ENCODE measurements at regions not wholly inside any gene's neighbourhood (a gene's known extent, or its start where the extent isn't known, plus 50 kb on each side); places are given as distances from the start of the nearest gene placed in this dataset.

DNA sequence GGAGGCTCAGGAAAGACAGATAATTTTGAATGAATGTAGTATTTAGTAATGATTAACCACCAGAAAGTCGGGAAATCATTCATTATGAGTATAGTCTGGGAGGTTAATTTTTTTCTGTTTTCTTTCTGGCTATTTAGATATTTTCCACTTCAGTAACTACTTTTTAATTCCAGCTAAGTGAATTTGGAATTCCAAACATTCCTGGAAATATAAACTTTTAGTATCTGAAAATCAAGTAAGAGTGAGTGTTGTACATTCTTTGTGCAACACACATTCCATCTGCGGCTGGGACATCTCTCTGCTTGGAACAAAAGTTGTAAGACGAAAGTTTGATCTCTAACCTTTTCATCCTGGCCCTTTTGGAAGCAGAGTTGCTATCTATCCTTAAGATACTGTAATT lies 275.7 kb upstream of the SPRED2 start:
- CTCF ChIA-PET = no interaction called here
- Mint-ChIP-seq H3K36me3 (no peaks in the 10 kb centered on the region), H3K4me3 (no peak overlapping the region), H3K4me1 (no peaks in the 10 kb centered on the region), H3K9me3 (no peaks in the 10 kb centered on the region), H3K27me3 (no peaks in the 10 kb centered on the region), H3K27ac (no peak overlapping the region)
- no peak for DNase-seq

GRCh38 chr2:65706411-65706810 lies 274.0 kb upstream of the SPRED2 start:
- Mint-ChIP-seq H3K27me3 (no peaks in the 10 kb centered on the region), H3K36me3 (no peaks in the 10 kb centered on the region), H3K27ac (no peak overlapping the region), H3K9me3 (no peaks in the 10 kb centered on the region), H3K4me3 (no peak overlapping the region), H3K4me1 (no peaks in the 10 kb centered on the region)
- no peak for DNase-seq
- CTCF ChIA-PET = no interaction called here

DNA sequence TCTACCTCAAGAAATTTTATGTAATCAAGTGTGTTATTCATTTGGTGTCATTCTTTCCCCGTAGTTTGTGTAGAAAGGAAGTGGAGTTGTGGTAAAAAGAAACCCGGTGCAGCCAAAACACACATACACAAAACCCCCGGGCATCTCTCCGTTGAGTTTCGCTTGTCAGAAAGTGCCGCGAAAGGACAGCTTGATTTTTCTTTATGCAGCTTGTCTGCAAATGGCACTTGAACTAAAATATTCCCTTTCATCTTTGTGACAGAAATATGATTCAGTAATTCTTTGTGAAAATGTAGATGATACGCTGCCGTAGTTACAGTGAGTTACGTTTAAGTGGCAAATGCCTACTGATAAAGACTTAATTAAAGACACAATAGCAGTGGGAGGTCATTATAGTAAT lies 268.8 kb upstream of the SPRED2 start:
- DNase-seq = no peak
- H3K4me3 Mint-ChIP-seq = no peak overlapping the region
- no peaks in the 10 kb centered on the region for H3K36me3 Mint-ChIP-seq
- H3K27ac Mint-ChIP-seq = no peak overlapping the region
- no peaks in the 10 kb centered on the region for H3K9me3 Mint-ChIP-seq
- no peaks in the 10 kb centered on the region for H3K4me1 Mint-ChIP-seq
- H3K27me3 Mint-ChIP-seq = no peaks in the 10 kb centered on the region
- CTCF ChIA-PET = interaction anchor here (0.6 kb wide), 1 partner anchor 61 kb away, joined by 3 read pairs; no protein-coding TSS in a partner anchor

DNA sequence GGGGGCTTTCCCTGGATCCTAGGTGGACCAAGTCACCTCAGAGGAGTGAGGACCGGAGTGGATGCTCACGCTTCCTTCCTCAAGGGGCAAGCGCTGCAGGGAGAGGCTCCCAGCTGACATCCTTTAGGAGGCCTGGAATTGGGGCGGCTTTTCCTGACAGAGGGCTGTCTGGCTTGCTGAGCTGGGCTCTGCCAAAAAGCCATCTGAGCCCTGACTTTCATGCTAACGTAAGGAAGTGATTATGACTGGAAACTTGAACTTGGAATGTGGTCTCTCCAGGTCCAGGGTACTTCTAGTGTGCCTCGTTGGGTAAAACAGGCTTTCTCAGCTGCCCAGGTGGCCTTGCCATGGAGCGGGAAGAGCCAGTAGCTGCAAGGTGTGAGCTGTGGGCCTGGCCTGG lies 268.3 kb upstream of the SPRED2 start:
- no peak for DNase-seq
- H3K9me3 Mint-ChIP-seq = no peaks in the 10 kb centered on the region
- H3K4me3 Mint-ChIP-seq = no peak overlapping the region
- H3K4me1 Mint-ChIP-seq = no peaks in the 10 kb centered on the region
- H3K36me3 Mint-ChIP-seq = no peaks in the 10 kb centered on the region
- CTCF ChIA-PET = interaction anchor here (0.6 kb wide), 1 partner anchor 60 kb away, joined by 3 read pairs; no protein-coding TSS in a partner anchor
- no peaks in the 10 kb centered on the region for H3K27me3 Mint-ChIP-seq
- H3K27ac Mint-ChIP-seq = no peak overlapping the region

DNA sequence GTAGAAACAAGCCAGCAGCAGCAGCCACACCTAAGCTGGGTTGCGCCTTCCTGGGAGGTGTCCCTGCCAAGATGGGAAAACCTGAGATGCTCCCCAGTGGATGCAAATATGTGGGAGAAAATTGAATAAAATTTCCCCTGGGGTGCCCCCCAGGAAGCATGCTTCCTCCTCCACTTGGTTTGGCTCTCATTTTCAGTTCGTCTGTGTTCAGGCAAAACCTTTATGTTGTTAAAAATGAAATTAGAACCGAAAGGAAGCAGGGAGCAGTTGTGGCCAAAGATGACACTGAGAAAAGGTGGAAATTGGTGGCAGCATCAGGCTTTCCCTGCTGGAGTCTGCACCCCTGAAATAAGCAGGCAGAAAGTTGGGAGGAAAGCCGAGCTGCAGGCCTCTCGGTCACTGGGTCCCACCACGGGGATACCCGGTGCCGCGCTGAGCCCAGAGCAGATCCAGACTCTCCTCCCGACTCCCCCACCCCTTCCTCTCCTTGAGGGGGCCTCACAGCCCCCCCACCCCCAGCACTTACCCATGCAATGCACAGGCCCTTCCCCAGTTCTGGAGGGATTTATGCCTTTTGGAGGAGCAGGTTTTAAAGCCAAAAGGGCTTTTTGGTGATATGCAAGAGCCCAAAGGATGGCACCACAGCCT lies 267.7 kb upstream of the SPRED2 start:
- CTCF ChIA-PET = no interaction called here

GRCh38 chr2:65691816-65692215 lies 259.4 kb upstream of the SPRED2 start:
- no peak overlapping the region for H3K27ac Mint-ChIP-seq
- H3K36me3 Mint-ChIP-seq = no peaks in the 10 kb centered on the region
- CTCF ChIA-PET = interaction anchor here (0.8 kb wide), 1 partner anchor 421 kb away, joined by 3 read pairs; no protein-coding TSS in a partner anchor
- DNase-seq = no peak
- H3K27me3 Mint-ChIP-seq = peaks cover 6% of the 10 kb centered on the region
- H3K4me3 Mint-ChIP-seq = no peak overlapping the region
- H3K4me1 Mint-ChIP-seq = no peaks in the 10 kb centered on the region
- no peaks in the 10 kb centered on the region for H3K9me3 Mint-ChIP-seq

More for the DNA sequence above, 267.7 kb upstream of the SPRED2 start:
- DNase-seq = no peak
- Mint-ChIP-seq H3K36me3 (no peaks in the 10 kb centered on the region), H3K4me1 (no peaks in the 10 kb centered on the region), H3K27me3 (no peaks in the 10 kb centered on the region), H3K9me3 (no peaks in the 10 kb centered on the region), H3K27ac (no peak overlapping the region), H3K4me3 (no peak overlapping the region)

DNA sequence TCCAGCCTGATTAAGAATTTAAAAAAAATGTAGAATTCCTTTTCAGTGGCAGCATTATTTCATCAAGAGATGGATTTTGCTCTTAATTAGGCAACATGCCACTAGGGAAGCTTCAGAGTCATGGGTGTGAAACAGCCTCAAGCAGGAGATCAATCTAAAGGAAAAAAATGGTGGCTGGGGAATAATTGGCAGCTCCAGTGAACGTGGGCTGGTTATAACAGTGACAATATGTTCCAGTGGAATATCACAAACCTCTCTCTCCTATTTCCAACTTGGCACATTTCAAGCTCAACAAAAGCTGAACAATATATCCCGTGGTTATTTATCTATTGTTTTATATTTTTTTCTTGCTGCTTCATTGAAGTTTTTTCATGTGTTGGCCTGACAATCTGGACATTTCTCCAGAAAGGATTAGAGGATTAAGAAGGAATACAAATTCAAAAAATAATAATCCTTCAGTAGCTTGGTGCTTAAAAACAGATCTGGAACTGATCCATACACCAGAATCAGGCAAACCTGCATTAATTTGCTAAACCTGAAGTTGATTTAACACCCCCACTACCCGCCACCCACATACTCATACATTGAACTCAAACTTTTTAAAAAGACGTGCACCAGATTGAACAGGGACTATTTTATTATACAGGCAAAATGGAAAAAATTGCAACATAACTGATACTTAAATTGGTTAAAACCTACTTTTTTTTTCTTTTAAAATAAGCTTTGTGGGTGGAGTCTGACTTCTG lies 255.9 kb upstream of the SPRED2 start:
- H3K27ac Mint-ChIP-seq = no peak overlapping the region
- CTCF ChIA-PET = no interaction called here
- no peak overlapping the region for H3K4me3 Mint-ChIP-seq
- no peaks in the 10 kb centered on the region for H3K4me1 Mint-ChIP-seq
- H3K27me3 Mint-ChIP-seq = peaks cover 4% of the 10 kb centered on the region
- no peaks in the 10 kb centered on the region for H3K9me3 Mint-ChIP-seq
- no peaks in the 10 kb centered on the region for H3K36me3 Mint-ChIP-seq
- no peak for DNase-seq

GRCh38 chr2:65687614-65688013 lies 255.2 kb upstream of the SPRED2 start:
- Mint-ChIP-seq H3K36me3 (no peaks in the 10 kb centered on the region), H3K4me1 (no peaks in the 10 kb centered on the region), H3K4me3 (no peak overlapping the region), H3K27ac (no peak overlapping the region), H3K9me3 (no peaks in the 10 kb centered on the region), H3K27me3 (no peaks in the 10 kb centered on the region)
- CTCF ChIA-PET = no interaction called here
- no peak for DNase-seq

DNA sequence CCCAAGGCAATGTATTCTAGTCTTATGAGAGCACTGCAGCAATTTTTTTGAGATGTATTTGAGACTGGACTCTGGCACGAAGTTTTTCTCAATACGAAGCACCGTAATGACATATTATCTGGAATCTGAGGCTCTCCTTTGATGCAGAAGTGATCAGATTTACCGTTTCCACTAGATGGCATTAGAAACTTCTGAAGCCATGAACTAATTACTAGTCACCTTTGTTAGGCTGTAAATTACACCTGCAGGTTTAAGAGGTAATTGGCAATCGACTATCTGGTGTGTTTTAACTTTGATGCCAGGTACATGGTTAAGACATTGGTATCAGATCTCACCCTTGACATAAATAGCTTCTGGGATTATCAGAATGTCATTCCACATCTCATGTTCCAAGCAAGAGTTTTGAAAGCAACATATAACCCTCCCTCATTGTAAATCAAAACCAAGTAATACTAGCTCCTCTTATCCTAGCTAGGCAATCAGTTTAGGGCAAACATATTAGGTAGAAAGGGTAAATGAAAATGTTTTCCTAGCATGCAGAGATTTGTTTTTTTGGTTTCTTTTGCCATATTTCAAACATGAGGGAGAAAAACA lies 254.6 kb upstream of the SPRED2 start:
- H3K27ac Mint-ChIP-seq = no peak overlapping the region
- no peak for DNase-seq
- no peaks in the 10 kb centered on the region for H3K36me3 Mint-ChIP-seq
- no peaks in the 10 kb centered on the region for H3K27me3 Mint-ChIP-seq
- no peak overlapping the region for H3K4me3 Mint-ChIP-seq
- no peaks in the 10 kb centered on the region for H3K4me1 Mint-ChIP-seq
- CTCF ChIA-PET = no interaction called here
- H3K9me3 Mint-ChIP-seq = no peaks in the 10 kb centered on the region

DNA sequence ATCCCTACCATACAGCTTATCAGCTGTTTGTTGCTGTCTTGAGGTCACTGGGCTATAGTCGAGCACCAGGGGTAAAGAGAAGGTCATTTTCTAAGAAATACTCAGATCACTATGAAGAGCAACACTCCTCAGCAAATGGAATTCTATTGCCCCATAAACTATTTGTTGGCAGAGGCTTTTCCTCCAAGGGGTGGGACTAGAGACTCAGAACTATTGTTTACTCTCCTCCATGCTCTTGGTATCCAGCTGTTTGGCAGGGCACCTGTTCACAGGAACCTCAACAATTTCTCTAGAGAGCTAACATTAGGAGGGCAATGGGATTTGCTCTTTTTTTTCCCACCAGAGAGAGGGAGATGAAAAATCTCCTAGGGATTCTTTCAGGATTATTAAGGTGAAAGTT lies 249.1 kb upstream of the SPRED2 start:
- Mint-ChIP-seq H3K27me3 (no peaks in the 10 kb centered on the region), H3K4me3 (no peak overlapping the region), H3K27ac (no peak overlapping the region), H3K36me3 (no peaks in the 10 kb centered on the region), H3K4me1 (no peaks in the 10 kb centered on the region), H3K9me3 (no peaks in the 10 kb centered on the region)
- no peak for DNase-seq
- CTCF ChIA-PET = no interaction called here

- Mint-ChIP-seq H3K9me3 (no peaks in the 10 kb centered on the region), H3K27ac (no peak overlapping the region), H3K27me3 (no peaks in the 10 kb centered on the region), H3K4me3 (no peak overlapping the region), H3K4me1 (no peaks in the 10 kb centered on the region), H3K36me3 (no peaks in the 10 kb centered on the region)
- CTCF ChIA-PET = no interaction called here
- no peak for DNase-seq
Measured at GRCh38 chr2:65678779-65679391, 246.5 kb upstream of the SPRED2 start.

DNA sequence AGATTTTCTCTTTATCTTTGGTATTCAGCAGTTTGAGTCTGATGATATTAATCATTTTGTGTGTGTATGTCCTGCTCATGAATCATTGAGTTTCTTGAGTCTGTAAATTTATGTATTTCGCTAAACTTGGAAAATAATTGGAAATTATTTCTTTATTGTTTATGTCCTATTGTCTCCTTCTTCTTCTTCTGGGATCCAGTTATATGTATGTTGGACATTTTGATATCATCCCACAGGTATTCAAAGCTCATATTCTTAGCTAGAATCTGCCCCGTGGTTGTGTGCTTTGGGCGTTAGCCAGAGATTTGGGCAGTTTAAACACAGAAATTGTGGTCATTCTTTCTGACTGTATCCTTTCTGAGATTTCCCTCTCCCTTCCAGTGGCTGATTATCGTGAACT lies 243.0 kb upstream of the SPRED2 start:
- H3K9me3 Mint-ChIP-seq = no peaks in the 10 kb centered on the region
- DNase-seq = no peak
- H3K4me3 Mint-ChIP-seq = no peak overlapping the region
- CTCF ChIA-PET = no interaction called here
- peaks cover 5% of the 10 kb centered on the region for H3K27me3 Mint-ChIP-seq
- no peak overlapping the region for H3K27ac Mint-ChIP-seq
- H3K36me3 Mint-ChIP-seq = no peaks in the 10 kb centered on the region
- H3K4me1 Mint-ChIP-seq = no peaks in the 10 kb centered on the region

GRCh38 chr2:65671670-65672242 lies 239.4 kb upstream of the SPRED2 start:
- peaks cover 7% of the 10 kb centered on the region for H3K9me3 Mint-ChIP-seq
- no peaks in the 10 kb centered on the region for H3K36me3 Mint-ChIP-seq
- no peak for DNase-seq
- H3K27me3 Mint-ChIP-seq = peaks cover 10% of the 10 kb centered on the region
- CTCF ChIA-PET = no interaction called here
- H3K4me1 Mint-ChIP-seq = no peaks in the 10 kb centered on the region
- H3K4me3 Mint-ChIP-seq = no peak overlapping the region
- no peak overlapping the region for H3K27ac Mint-ChIP-seq

DNA sequence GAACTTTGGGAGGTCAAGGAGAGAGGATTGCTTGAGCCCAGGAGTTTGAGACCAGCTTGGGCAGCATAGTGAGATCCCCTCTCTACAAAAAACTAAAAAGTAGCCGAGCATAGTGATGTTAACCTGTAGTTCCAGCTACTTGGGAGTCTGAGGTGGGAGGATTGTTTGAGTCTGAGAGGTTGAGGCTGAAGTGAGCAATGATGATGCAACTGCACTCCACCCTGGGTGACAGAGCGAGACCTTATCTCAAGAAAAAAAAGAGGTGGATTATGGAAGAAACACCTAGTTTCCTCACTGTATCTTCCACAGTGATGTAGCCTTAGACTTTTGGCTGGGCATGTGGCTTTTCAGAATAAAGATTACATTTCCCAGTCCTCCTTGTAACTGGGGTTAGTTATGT lies 237.2 kb upstream of the SPRED2 start:
- no peak overlapping the region for H3K27ac Mint-ChIP-seq
- H3K36me3 Mint-ChIP-seq = no peaks in the 10 kb centered on the region
- no peak for DNase-seq
- peaks cover 7% of the 10 kb centered on the region for H3K9me3 Mint-ChIP-seq
- no peaks in the 10 kb centered on the region for H3K4me1 Mint-ChIP-seq
- H3K4me3 Mint-ChIP-seq = no peak overlapping the region
- peaks cover 14% of the 10 kb centered on the region for H3K27me3 Mint-ChIP-seq
- CTCF ChIA-PET = no interaction called here

Measured in activated naive CD4-positive, alpha-beta T cell treated with anti-CD3 and anti-CD28 coated beads, Interleukin-2, amount 10 ng/mL, durations not matched to agents 7 days and 5 days (primary cell).